GM19240 (cell line): ENCODE measurements at regions not wholly inside any gene's neighbourhood (a gene's known extent, or its start where the extent isn't known, plus 50 kb on each side); places are given as distances from the start of the nearest gene placed in this dataset.
"Not testable (repeated sequence)": the region's sequence is repeated elsewhere in the genome, so short reads cannot be mapped to it uniquely, and the experiment has no call there.

ENCODE experiments used
- DNase-seq: peaks from one replicate; pipeline ENCODE4 v3.0.0; 2011; ENCODE audit warnings: low spot score; ENCODE audit not compliant: insufficient read length

DNA sequence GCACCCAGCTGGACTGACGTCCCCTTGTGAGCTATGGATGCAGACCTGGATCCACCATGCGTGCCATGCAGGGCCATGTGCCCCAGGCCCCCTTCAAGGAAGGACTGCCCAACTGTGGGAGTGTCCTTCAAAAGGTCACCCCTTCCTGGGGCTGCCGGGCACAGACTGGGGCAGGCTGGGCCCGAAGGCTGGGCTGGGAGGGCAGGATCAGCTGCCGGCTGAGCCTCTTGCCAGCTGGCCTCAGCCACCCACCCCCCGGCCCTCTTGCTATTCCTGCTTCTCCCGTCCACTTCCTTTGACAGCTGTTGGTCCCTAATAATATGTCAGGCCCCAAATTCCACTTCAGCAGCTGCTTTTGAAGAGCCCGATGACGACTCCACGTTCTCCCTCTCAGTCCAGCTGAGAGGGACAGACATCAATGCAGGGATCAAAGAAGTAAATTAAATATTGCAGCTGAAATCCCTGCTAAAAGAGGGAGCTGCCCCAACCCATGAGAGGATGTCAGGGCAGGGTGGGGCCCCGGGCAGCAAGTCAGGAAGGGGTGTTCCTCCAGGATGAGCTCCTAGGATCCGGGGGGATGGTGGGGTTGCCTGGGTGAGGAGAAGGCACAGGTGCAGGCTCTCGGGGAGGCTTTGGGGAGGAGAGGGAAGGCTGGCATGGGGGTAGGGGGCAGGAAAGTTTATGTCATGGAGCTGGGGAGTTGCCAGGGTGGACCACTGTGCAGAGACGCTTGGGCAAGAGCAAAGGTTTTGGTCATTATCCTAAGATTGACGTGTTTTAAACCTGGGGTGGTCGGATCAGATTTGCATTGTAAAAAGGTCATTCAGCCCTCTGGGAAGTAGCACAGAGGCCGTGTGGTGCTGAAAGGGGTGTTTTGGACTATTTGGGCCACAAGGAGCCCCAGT, 185.0 kb downstream of the ANKRD60 start:
- DNase-seq: no peak

DNA sequence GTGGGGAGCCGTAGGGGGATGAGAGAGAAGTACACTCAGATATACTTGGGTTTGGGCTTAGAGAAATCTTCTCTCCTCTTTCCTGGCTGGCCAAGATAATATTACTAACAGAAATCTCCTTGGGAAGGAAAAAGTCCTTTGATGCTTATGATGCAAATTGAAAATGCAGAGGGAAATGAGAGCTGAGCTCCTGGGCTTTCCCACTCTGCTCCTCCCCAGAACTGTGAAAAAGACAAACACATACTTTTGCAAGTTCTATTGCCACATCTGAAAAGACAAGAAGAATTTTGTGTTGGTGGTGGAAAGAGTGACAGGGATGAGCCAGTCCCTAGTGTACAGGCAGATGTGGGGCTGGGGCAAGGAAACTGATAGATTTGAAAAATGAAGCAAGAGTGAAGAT, 185.9 kb downstream of the ANKRD60 start:
- DNase-seq: no peak

DNA sequence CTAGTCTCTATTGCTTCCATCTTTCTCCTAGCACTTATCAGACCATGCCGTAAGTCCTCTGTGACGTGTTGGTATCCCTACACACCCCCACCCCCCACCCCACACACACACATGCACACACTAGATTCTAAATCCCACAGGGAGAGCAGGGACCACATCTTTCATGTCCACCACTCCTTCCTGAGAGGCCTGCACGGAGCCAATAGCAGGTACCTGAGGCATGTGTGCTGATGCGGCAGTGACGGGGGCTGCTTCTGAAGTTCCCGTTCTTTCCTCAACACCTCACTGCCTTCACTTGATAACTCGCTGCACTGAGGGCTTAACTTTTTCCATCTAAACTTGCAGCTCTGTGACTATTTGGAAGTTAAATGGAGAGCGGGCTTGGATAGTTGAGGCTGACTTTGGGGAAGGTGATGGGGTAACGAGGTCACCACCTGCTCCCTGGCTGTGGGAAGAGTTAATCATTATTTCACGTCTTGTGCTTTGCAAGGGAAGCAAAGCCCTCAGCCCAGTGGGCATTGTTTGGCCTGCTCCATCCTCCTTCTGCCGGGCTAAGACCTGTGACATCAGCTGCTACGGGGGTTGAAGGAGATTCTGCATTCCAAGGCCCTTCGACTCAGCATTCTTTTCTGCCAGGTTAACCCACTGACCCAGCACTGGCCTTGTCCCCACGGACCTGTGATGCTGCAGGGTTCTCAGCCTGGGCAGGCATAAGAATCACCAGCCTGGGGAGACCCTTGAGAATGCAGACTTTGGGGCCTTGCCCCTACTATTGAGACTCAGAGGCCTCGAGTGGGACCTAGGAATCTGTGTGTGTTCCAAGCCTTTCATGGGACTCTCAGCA, 187.8 kb downstream of the ANKRD60 start:
- DNase-seq: no peak

DNA sequence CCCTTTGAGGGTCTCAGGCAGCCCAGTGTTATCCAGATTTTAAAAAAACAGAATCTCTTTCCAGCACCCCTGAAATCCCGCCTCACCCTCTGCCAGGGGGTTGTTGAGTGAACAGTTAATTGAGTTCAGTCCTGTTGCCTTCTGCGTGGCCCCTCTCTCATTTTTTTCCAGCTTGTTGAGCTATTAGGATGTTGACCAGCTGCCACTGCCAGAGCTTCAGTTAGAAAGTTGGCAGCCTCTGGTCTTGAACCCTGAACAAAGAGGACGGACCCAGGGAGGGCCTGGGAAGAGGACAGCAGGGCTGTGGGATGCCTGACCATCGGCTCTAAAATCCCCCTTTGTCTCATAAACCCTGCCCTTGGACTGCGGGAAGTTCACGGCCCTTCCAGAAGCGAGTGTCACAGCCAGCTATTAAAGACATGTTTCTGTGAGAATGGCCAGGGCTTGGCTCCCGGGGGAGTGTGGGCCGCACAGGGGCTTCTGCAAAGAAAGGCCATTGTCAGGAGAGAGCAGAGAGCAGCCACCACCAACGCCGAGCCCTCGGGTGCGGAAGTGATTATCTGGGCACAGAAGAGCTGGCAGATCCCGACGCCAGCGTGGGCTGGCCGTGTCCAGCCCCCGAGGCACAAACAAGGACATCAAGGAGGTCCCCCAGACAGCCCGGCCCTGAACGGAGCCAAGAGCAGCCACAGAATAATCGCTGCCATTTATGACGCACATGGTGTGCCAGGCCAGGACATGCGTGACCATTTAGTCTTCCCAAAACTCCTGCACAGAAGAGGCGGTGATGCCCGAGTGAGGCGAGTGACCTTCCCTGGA, 189.0 kb downstream of the ANKRD60 start:
- DNase-seq: no peak

DNA sequence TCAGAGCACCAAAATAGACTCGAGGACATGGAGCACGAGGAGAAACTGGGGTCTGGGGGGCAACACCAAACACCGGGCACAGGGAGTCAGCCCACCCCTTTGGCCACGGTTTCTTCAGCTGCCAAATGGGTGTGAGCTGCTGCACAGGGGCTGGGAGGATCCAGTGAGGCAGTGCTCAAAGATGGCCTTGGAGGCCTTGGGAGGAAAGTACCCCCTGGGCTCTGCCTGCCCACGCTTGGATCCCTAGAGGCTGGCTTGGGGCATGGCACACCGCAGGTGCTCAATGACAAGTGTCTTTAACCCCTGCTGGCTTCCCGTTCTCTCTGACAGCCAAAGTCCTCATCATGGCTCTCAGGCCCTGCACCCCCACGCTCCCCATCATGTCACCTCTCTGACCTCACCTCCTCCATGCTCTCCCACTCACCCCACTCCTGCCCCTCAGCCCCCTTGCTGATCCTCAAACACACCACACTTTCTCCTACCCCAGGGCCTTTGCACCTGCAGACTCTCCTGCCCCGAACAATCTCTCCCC, 190.3 kb downstream of the ANKRD60 start:
- no peak for DNase-seq

DNA sequence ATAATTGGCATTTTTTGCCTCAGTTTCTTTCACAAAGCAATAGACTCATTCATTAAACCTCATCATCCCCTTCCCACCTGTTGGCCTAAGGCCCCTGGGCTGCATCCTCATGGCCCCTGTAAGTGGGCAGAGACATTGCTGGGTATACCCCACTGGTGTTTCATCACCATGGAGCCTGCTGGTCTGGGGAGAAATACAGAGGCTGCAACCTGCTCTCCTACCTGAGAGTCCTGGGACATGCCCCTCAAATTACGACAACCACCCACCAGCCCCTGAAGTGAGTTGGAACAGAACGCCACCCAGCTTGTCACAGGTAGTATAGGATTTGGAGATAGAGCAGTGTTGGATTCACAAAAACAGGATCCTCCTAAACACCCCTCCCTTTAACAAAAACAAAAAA, 190.8 kb downstream of the ANKRD60 start:
- DNase-seq: no peak

DNA sequence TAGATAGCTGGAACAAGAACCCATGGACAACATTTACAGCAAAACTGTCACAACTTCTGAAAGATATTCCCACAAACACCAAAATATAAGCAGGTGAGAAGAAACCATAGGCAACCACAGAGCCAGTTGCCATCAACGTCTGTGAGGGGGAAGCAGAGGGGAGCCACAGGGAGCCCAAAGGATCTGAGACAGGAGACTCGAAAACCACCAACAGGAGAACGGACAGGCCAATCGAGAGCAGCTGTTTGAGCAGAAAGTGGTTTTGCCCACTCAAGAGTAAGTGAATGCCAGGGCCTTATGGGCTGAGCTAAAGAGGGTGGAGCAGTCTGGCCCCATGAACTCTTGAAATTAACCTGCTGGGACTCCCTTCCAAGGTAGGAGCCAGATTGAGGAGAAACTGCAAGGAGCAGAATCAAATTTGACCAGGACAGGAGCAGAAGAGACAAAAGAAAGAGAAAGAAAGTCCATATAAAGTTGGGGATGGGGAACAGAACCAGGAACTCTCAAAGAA, 195.4 kb downstream of the ANKRD60 start:
- DNase-seq: no peak

DNA sequence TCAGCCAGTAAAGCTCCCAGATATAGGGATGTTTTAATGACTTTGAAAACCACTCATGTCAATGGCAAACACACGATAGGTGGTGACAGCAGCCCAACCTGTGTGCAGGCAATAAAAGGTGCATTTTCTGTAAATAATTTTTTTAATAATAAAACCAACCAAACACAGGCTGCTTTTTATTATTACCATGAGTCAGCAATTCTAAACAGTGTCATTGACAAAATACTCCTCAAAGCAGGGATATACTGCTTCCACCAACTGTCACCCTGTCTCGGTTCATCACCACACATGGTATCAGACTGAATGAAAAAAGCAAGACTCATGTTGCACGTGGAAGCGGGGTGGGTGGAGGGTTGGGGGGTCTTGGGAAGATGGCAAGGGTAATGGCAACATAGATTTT, 195.9 kb downstream of the ANKRD60 start:
- no peak for DNase-seq

DNA sequence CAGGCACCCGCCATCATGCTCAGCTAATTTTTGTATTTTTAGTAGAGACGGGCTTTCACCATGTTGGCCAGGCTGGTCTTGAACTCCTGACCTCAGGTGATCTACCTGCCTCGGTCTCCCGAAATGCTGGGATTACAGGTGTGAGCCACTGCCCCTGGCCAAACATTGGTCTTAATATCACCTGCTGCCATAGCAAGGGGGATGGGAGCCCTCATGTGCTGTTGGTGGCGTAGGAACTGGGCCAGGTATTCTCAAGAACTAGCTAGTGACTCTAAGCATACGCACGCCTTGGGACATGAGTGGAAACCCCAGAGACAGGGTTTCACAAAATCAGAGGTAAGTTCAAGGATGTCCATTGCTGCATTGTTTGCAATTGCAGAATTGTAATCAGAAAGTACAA, 197.1 kb downstream of the ANKRD60 start:
- DNase-seq: not testable (repeated sequence)

DNA sequence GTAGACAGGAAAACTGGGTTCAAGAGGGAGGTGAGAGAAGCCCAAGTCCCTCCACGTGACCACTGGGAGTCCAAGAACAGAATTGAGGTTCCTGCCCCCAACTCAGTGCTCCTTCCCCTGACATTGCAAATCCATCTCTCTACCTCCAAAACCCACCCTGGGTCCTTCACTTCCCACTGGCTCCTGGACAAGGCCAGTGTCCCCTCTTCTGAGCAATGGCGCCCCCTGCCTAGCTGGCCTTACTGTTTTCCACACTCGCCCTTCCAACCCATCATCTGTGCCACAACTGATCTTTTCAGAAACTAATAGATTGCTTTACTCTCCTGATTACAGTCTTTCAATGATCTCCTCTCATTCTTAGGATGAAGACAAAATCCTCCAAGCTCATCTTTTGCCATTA, 200.3 kb downstream of the ANKRD60 start:
- no peak for DNase-seq

DNA sequence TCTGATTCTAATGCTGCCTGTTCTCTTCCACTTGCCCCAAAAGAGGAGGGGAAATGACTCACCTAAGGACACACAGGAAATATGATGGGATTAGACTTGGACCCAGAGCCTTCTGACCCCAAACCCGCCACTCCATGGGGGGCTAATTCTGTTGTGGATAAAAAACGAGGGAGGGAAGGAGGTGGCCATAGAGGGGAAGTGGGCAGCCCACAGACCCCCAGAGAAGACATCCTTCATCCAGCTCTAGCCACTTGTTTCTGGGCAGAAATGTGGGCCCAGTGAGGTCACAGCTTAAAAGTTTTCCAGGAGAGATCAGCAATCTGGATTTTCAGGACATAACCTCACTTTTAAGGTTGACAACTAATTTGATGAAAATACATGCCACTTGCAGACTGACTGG, 202.1 kb downstream of the ANKRD60 start:
- no peak for DNase-seq

DNA sequence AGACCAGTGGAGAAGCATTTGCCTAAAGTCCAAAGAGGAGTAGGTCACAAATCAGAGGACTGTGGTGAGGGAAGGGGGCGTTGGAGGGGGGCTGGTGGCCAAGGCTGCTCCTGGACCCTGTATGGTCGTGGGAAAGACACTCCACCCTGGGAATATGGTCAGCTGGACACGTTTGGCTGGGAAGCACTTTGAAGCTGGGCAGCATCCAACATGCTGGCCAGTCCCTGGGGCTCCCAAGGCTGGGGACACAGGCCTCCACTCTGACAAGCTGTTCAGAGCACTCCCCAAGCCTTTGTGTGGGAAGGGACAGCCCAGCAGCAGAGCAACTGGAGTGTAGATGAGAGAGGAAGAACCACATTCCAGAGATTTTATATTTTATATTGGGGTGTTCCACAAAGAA, 203.2 kb downstream of the ANKRD60 start:
- DNase-seq: no peak

DNA sequence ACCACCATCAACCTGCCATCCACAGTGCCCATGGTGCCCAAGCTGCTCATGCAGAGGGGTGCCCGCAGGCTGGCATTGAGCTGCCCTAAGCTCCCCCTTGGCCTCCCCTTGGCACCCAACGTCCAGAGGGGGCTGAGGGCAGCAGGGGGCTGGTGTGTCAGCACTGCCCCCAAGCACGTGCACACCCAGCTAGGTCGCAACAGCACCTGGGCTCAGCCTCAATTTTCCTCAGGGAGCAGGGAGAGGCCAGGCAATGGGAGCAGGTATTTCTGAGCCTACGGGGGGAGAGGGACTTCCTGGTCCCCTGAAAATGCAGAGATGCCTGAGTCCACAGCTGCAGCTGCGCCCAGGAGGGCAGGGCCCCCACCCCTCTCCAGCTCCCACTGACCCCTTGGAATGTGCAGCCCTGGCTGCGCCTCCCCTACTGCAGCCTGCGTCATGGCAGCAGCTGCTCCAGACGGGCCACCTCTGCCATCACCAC, 204.2 kb downstream of the ANKRD60 start:
- no peak for DNase-seq

DNA sequence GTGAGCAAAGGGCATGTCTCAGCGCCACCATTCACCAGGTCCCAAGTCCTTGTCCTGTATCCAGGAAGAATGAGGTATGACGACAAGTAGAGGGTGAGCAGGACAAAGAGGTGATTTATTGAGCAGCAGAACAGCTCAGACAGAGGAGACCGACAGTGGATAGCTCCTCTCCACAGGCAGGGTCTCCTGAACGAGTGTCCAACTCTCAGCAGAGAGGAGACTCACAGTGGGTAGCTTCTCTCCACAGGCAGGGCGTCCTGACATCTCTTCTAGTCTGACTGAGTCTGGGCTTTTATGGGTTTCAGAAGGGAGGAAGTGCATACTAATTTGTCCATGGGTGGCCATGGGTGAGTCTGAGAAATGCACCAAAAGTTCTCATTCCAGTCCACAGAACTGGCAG, 204.7 kb downstream of the ANKRD60 start:
- no peak for DNase-seq

DNA sequence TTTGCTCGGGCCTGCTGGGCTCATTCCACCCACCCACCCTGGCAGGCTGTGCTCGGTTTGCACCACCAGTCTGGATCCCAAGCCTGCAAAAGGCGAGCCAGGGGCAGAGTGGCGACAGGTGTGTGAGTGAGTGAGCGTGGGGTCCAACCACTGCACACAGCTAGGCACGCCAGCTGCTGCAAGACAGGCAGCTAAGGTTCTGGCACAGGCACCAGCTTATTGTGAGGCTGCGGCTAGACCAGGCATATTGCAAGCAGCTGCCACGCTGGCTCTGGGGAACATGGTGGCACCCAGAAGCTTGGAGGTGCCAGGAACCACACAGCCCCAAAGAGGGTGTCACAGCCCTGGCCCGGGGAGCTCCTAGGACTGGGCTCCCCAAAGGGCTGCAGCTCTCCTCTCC, 205.1 kb downstream of the ANKRD60 start:
- DNase-seq: no peak

DNA sequence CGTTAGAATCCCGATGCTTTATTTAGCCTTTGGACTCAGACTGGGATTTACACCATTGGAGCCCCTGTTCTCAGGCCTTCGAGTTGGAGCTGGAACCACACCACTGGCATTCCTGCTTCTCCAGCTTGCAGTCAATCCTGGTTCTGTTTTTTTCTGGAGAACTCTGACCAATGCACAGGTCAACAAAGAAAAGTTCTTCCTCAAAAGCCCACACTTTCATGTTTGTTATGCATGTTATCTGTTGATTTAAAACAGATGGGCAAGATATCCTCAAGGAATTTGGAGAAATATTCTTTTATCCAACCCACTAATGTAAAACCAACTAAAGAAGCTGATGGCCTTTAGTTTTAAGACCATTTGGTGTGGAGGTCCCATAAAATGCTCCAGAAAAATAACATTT, 205.7 kb downstream of the ANKRD60 start:
- DNase-seq: no peak

DNA sequence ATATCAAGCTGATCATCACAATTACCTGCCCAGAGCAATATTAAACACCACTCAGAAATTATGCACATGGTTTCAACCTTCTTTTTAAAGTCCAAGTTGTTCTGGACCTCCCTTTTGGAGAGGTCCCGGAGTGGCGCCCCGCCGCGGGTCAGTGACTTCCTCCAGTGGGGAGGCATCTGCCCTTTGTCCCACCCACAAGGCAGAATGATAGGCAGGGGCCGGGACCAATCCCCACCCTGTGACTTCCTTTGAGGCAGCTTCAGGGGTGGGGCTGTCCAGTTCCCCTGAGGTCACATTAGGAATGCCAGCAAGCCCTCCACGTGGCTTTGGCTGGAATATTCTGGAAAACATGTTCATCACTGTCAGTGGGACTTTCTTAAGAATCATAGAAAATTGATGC, 207.0 kb downstream of the ANKRD60 start:
- no peak for DNase-seq

DNA sequence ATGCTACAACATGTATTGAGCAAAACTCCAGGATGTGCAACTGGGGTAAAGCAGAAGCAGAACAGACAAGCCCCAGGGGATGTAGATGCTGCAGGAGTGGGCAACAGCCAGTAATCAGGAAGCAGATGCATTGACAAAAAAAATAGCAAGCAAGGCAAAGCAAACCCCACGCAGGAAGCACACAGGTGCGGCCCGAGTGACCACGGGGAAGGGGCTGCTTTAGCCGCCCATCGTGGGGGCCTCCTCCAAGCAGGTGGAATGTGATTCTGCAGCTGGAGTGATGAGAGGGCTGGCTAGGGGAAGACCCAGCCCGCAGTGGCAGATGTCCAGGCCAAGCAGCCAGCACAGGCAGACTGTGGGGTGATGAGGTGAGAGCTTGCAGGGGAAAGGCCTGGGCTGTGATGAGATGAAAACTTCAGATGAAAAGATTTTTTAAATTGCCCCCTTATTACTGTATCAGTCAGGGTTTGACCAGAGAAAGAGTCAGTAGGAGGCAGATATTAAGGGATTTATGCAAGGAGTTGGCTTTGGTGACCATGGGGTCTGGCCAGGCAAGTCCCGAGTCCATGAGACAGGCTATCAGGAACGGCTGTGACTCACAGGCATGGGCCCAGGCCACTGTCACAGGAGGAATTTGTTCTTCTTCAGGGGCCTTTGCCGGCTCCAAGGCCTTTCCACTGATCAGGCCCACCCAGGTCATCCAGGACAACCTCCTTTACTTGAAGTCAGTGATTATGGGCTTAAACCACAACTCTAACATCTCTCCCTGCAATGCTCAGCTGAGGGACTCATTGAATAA, 207.6 kb downstream of the ANKRD60 start:
- DNase-seq: no peak

DNA sequence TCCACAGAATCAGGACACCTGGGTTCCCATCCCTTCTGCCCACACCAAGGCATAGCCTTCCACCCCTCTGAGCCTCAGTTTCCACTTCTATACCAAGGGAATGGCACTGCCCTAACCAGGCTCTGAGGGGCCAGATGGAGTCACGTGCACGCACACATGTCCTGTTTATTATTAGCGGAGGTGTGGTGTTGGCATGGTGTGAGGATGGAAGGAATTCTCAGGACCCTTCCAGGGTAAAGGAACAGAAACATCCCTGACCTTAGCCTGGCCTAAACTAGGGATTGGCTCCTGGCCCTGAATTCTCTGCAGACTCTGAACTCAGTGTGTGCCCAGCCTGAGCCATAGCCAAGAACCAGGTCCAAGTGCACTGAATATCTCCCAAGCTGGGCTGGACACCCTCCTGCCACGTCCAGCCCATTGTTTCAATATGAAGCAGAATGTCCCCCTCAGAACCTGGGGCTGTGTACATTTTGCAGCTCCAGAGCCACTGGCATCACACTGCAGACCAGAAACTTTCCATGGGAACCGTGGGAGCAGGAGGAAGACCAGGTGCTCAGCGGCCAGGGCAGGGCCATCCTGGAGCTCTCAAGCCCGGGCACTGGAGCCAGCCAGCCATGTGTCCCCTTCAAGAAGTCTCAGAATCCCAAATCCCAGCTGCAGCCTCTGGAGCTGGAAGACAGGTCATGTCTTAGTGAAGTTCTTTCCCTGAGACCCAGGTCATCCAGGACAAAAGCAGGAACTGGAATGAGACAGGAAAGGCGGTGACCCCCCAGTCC, 208.4 kb downstream of the ANKRD60 start:
- no peak for DNase-seq
